GM12878 (cell line): ENCODE measurements at regions not wholly inside any gene's neighbourhood (a gene's known extent, or its start where the extent isn't known, plus 50 kb on each side); places are given as distances from the start of the nearest gene placed in this dataset.

Source experiments
- FOXK2 ChIP-seq: fragments of 450-650 bp; IDR thresholded peaks from 2 replicates; pipeline ENCODE4 v1.6.1; 2017; ENCODE audit warnings: mild to moderate bottlenecking, moderate library complexity
- PRDM15 ChIP-seq: fragments of 450-650 bp; formaldehyde crosslinking; IDR thresholded peaks from 2 replicates; pipeline ENCODE4 v1.4.0; 2020; ENCODE audit warnings: mild to moderate bottlenecking, moderate library complexity
- SIX5 ChIP-seq: IDR thresholded peaks from 2 replicates; pipeline ENCODE4 v1.6.1; 2011; ENCODE audit warnings: mild to moderate bottlenecking, low read depth, low read length, moderate library complexity; ENCODE audit not compliant: severe bottlenecking
- TCF7 ChIP-seq: IDR thresholded peaks from 2 replicates; pipeline ENCODE4 v1.6.1; 2014; ENCODE audit warnings: antibody characterized with exemption, borderline replicate concordance
- USF2 ChIP-seq: IDR thresholded peaks from 2 replicates; pipeline ENCODE4 v1.6.1; 2011; ENCODE audit warnings: low read depth, low read length, improper control_type of control experiment, borderline replicate concordance
- ZBTB4 ChIP-seq: fragments of 450-650 bp; formaldehyde crosslinking; IDR thresholded peaks from 2 replicates; pipeline ENCODE4 v1.4.0; 2022; ENCODE audit warnings: mild to moderate bottlenecking, moderate library complexity
- TF ChIP-seq, protein P1 (sequence below): fragments of 450-650 bp; IDR thresholded peaks from 2 replicates; pipeline ENCODE4 v1.6.1; 2018; ENCODE audit warnings: mild to moderate bottlenecking, low read depth, moderate library complexity; ENCODE audit not compliant: partially characterized antibody

DNA sequence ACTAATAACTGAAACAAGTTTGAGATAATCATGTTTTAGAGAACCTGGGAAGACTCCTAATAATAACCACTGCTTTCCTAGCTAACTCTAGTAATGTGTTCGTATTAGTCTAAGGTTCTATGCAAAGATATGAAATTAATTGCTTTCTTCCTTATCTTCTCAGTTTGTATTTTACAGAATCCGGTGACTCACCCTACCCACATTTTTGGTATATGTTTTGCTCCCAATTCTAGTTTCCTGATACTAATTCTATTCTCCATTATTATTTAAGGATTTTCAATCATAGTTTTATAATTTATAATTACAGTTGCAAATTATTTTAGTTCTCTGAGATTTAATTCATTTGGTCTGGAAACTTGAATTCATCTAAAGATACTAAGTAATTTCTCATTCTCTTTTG is 394.6 kb upstream of the SETBP1 start (continued):
- TF ChIP-seq ZBTB4 (no peak), USF2 (no peak), FOXK2 (no peak), SIX5 (no peak), TCF7 (no peak), PRDM15 (CRISPR knock-in tag) (no peak)
- TF ChIP-seq, protein P1, sequence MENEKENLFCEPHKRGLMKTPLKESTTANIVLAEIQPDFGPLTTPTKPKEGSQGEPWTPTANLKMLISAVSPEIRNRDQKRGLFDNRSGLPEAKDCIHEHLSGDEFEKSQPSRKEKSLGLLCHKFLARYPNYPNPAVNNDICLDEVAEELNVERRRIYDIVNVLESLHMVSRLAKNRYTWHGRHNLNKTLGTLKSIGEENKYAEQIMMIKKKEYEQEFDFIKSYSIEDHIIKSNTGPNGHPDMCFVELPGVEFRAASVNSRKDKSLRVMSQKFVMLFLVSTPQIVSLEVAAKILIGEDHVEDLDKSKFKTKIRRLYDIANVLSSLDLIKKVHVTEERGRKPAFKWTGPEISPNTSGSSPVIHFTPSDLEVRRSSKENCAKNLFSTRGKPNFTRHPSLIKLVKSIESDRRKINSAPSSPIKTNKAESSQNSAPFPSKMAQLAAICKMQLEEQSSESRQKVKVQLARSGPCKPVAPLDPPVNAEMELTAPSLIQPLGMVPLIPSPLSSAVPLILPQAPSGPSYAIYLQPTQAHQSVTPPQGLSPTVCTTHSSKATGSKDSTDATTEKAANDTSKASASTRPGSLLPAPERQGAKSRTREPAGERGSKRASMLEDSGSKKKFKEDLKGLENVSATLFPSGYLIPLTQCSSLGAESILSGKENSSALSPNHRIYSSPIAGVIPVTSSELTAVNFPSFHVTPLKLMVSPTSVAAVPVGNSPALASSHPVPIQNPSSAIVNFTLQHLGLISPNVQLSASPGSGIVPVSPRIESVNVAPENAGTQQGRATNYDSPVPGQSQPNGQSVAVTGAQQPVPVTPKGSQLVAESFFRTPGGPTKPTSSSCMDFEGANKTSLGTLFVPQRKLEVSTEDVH: no peak
